Naive B cell (primary cell): ENCODE measurements at regions not wholly inside any gene's neighbourhood (a gene's known extent, or its start where the extent isn't known, plus 50 kb on each side); places are given as distances from the start of the nearest gene placed in this dataset.

Source experiments
- ATAC-seq, 2 donors: fragments of 150-1000 bp; cut with Tn5 transposase; 2 replicates each; pipeline ENCODE4 v1.10.0; 2021; ENCODE audit warnings: low read depth in 2 of 2, mild to moderate bottlenecking in 2 of 2, moderate library complexity in 2 of 2
- DNase-seq: peaks from one replicate; pipeline ENCODE4 v3.0.0; 2022
- H3K27ac Mint-ChIP-seq, 6 donors: one replicate each; pipeline ENCODE4 v1.8.0; 2020 to 2022; ENCODE audit warnings: mild to moderate bottlenecking in 6 of 6, mixed read lengths in 6 of 6, moderate library complexity in 5 of 6, inconsistent platforms in 2 of 6
- H3K27me3 Mint-ChIP-seq, 3 donors: one replicate each; pipeline ENCODE4 v1.8.0; 2021 to 2022; ENCODE audit warnings: mixed read lengths in 3 of 3, mild to moderate bottlenecking in 1 of 3
- H3K36me3 Mint-ChIP-seq, 2 donors: one replicate each; pipeline ENCODE4 v1.8.0; 2020 to 2022; ENCODE audit warnings: mixed read lengths in 2 of 2, inconsistent platforms in 1 of 2, mild to moderate bottlenecking in 1 of 2
- H3K4me1 Mint-ChIP-seq, 3 donors: one replicate each; pipeline ENCODE4 v1.8.0; 2020 to 2022; ENCODE audit warnings: mixed read lengths in 3 of 3, inconsistent platforms in 1 of 3, mild to moderate bottlenecking in 1 of 3, moderate library complexity in 1 of 3
- H3K4me3 Mint-ChIP-seq, 8 donors: one replicate each; pipeline ENCODE4 v1.8.0; 2020 to 2022; ENCODE audit warnings: mild to moderate bottlenecking in 8 of 8, mixed read lengths in 8 of 8, moderate library complexity in 8 of 8, inconsistent platforms in 2 of 8
- H3K9me3 Mint-ChIP-seq, 7 donors: one replicate each; pipeline ENCODE4 v1.8.0; 2020 to 2022; ENCODE audit warnings: mixed read lengths in 7 of 7, mild to moderate bottlenecking in 5 of 7, inconsistent platforms in 2 of 7, moderate library complexity in 1 of 7

GRCh38 chr10:47087667-47088066 is 176.4 kb downstream of the PTPN20 start:
- no peak for DNase-seq
- Mint-ChIP-seq H3K27ac (no peak overlapping the region), H3K4me3 (no peak overlapping the region), H3K36me3 (no peaks in the 10 kb centered on the region), H3K27me3 (peaks cover 12 to 30% (median 21%) of the 10 kb centered on the region in 3 donors), H3K9me3 (peaks cover 0 to 5% (median 0%) of the 10 kb centered on the region in 7 donors), H3K4me1 (no peaks in the 10 kb centered on the region)
- ATAC-seq: no peak

GRCh38 chr10:47088656-47089354 is 177.6 kb downstream of the PTPN20 start:
- no peaks in the 10 kb centered on the region for H3K36me3 Mint-ChIP-seq
- DNase-seq: no peak
- no peak overlapping the region for H3K27ac Mint-ChIP-seq
- peaks cover 18 to 30% (median 21%) of the 10 kb centered on the region in 3 donors for H3K27me3 Mint-ChIP-seq
- H3K4me1 Mint-ChIP-seq: no peaks in the 10 kb centered on the region
- no peak overlapping the region for H3K4me3 Mint-ChIP-seq
- H3K9me3 Mint-ChIP-seq: peaks cover 0 to 5% (median 0%) of the 10 kb centered on the region in 7 donors
- ATAC-seq: no peak

GRCh38 chr10:47090042-47090441 is 178.8 kb downstream of the PTPN20 start:
- no peak overlapping the region for H3K4me3 Mint-ChIP-seq
- peaks cover 15 to 33% (median 27%) of the 10 kb centered on the region in 3 donors for H3K27me3 Mint-ChIP-seq
- DNase-seq (no peak), ATAC-seq (no peak)
- H3K27ac Mint-ChIP-seq: peak overlapping the region in 1 of 6 donors; percentile 45
- no peaks in the 10 kb centered on the region for H3K36me3 Mint-ChIP-seq
- peaks cover 0 to 5% (median 0%) of the 10 kb centered on the region in 7 donors for H3K9me3 Mint-ChIP-seq
- H3K4me1 Mint-ChIP-seq: no peaks in the 10 kb centered on the region

DNA sequence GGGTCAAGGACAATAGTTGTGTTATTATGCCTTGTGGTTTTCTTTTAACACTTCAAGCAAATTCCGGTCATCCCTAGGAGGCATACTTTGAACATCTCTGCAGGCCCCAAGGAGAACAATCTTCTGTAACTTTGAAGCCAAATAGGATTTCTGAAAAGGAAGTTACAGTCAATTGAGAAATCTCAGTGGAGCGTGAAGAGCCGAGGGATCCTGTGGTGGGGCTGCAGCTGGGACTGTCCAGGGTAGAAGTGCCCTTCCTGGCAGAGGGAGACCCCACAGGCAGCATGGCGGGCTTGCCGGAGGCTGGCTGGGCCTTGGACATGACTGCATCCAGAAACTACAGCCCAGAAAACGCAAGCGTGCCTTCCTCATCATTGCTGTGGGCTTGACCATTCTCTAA is 179.7 kb downstream of the PTPN20 start:
- Mint-ChIP-seq H3K4me1 (no peaks in the 10 kb centered on the region), H3K4me3 (no peak overlapping the region)

GRCh38 chr10:47091421-47091820 is 180.2 kb downstream of the PTPN20 start:
- Mint-ChIP-seq H3K9me3 (peaks cover 0 to 5% (median 0%) of the 10 kb centered on the region in 7 donors), H3K4me3 (no peak overlapping the region), H3K27ac (no peak overlapping the region), H3K4me1 (no peaks in the 10 kb centered on the region), H3K36me3 (no peaks in the 10 kb centered on the region), H3K27me3 (peaks cover 15 to 43% (median 35%) of the 10 kb centered on the region in 3 donors)
- DNase-seq (no peak), ATAC-seq (no peak)

More for the DNA sequence above, 179.7 kb downstream of the PTPN20 start:
- Mint-ChIP-seq H3K27ac (no peak overlapping the region), H3K36me3 (no peaks in the 10 kb centered on the region), H3K9me3 (peaks cover 0 to 5% (median 0%) of the 10 kb centered on the region in 7 donors), H3K27me3 (peaks cover 15 to 42% (median 35%) of the 10 kb centered on the region in 3 donors)
- DNase-seq (no peak), ATAC-seq (no peak)

GRCh38 chr10:47092376-47092775 is 181.1 kb downstream of the PTPN20 start:
- Mint-ChIP-seq H3K9me3 (peaks cover 0 to 5% (median 0%) of the 10 kb centered on the region in 7 donors), H3K4me3 (no peak overlapping the region), H3K4me1 (no peaks in the 10 kb centered on the region), H3K27me3 (peaks cover 15 to 43% (median 35%) of the 10 kb centered on the region in 3 donors), H3K27ac (no peak overlapping the region), H3K36me3 (no peaks in the 10 kb centered on the region)
- no peak for ATAC-seq
- no peak for DNase-seq

DNA sequence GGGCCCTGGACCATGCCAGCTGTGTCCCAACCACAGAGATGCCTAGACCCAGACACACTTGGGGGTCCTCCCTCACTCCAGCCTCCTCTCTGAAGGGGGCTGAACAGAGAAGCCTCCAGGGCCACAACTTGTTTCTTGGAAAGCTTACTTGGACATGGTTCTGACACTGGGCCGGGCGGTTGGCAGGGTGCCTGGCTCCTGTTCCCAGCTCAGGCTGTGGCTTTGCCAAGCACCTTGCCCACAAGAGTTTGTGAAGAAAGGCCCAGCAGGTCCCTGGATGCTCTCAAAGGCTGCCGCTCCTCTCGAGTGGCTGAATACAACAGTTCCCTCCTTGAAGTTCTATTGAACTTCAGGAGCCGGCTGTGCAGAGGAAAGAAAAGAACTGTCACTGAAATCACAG is 181.6 kb downstream of the PTPN20 start:
- DNase-seq (no peak), ATAC-seq (no peak)
- H3K4me3 Mint-ChIP-seq: no peak overlapping the region
- peaks cover 18 to 39% (median 38%) of the 10 kb centered on the region in 3 donors for H3K27me3 Mint-ChIP-seq
- no peaks in the 10 kb centered on the region for H3K36me3 Mint-ChIP-seq
- H3K27ac Mint-ChIP-seq: no peak overlapping the region
- no peaks in the 10 kb centered on the region for H3K4me1 Mint-ChIP-seq
- peaks cover 0 to 5% (median 0%) of the 10 kb centered on the region in 7 donors for H3K9me3 Mint-ChIP-seq

DNA sequence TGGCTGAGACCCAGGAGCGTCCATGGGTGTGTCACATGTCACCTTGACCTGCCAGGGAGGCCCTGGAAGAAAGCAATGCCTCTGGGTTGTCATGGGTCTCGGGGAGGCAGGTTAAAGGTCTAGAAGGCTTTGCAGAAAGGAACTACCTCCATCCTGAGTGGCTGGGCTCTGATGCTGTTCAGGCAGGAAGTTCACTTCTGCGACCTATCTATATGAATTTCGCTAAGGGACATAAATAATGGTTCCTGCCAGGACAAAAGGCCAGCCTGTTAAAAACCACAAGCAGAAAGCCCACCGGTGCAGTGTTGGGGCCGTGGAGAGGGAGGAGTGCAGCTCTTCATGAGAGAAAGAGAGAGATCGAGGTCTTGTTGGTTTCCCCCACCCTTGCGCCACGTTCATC is 182.9 kb downstream of the PTPN20 start:
- DNase-seq (no peak), ATAC-seq (no peak)
- peaks cover 0 to 5% (median 0%) of the 10 kb centered on the region in 7 donors for H3K9me3 Mint-ChIP-seq
- no peak overlapping the region for H3K27ac Mint-ChIP-seq
- no peaks in the 10 kb centered on the region for H3K4me1 Mint-ChIP-seq
- H3K27me3 Mint-ChIP-seq: peaks cover 21 to 39% (median 31%) of the 10 kb centered on the region in 3 donors
- H3K4me3 Mint-ChIP-seq: no peak overlapping the region
- H3K36me3 Mint-ChIP-seq: no peaks in the 10 kb centered on the region

- no peaks in the 10 kb centered on the region for H3K4me1 Mint-ChIP-seq
- H3K27me3 Mint-ChIP-seq: peaks cover 21 to 39% (median 31%) of the 10 kb centered on the region in 3 donors
- no peaks in the 10 kb centered on the region for H3K36me3 Mint-ChIP-seq
- ATAC-seq (no peak), DNase-seq (no peak)
- peaks cover 0 to 5% (median 0%) of the 10 kb centered on the region in 7 donors for H3K9me3 Mint-ChIP-seq
- H3K4me3 Mint-ChIP-seq: no peak overlapping the region
- peak overlapping the region in 1 of 6 donors; percentile 10 for H3K27ac Mint-ChIP-seq
These were observed 183.4 kb downstream of the PTPN20 start for GRCh38 chr10:47094636-47095035.

GRCh38 chr10:47095211-47095610 is 184.0 kb downstream of the PTPN20 start:
- no peak overlapping the region for H3K4me3 Mint-ChIP-seq
- DNase-seq: no peak
- peaks cover 15 to 39% (median 27%) of the 10 kb centered on the region in 3 donors for H3K27me3 Mint-ChIP-seq
- no peak overlapping the region for H3K27ac Mint-ChIP-seq
- peaks cover 0 to 3% (median 0%) of the 10 kb centered on the region in 7 donors for H3K9me3 Mint-ChIP-seq
- no peak for ATAC-seq
- H3K36me3 Mint-ChIP-seq: no peaks in the 10 kb centered on the region
- H3K4me1 Mint-ChIP-seq: no peaks in the 10 kb centered on the region

GRCh38 chr10:47095848-47096612 is 184.8 kb downstream of the PTPN20 start:
- peaks cover 12 to 39% (median 21%) of the 10 kb centered on the region in 3 donors for H3K27me3 Mint-ChIP-seq
- no peak overlapping the region for H3K27ac Mint-ChIP-seq
- H3K4me1 Mint-ChIP-seq: no peaks in the 10 kb centered on the region
- H3K4me3 Mint-ChIP-seq: no peak overlapping the region
- H3K36me3 Mint-ChIP-seq: no peaks in the 10 kb centered on the region
- DNase-seq: no peak
- H3K9me3 Mint-ChIP-seq: peaks cover 0 to 3% (median 0%) of the 10 kb centered on the region in 7 donors
- no peak for ATAC-seq

- Mint-ChIP-seq H3K4me1 (no peaks in the 10 kb centered on the region), H3K4me3 (no peak overlapping the region), H3K9me3 (peaks cover 0 to 3% (median 0%) of the 10 kb centered on the region in 7 donors), H3K27ac (no peak overlapping the region), H3K36me3 (no peaks in the 10 kb centered on the region), H3K27me3 (peaks cover 6 to 24% (median 13%) of the 10 kb centered on the region in 3 donors)
- no peak for ATAC-seq
- no peak for DNase-seq
These were observed 187.0 kb downstream of the PTPN20 start for GRCh38 chr10:47098238-47098637.

DNA sequence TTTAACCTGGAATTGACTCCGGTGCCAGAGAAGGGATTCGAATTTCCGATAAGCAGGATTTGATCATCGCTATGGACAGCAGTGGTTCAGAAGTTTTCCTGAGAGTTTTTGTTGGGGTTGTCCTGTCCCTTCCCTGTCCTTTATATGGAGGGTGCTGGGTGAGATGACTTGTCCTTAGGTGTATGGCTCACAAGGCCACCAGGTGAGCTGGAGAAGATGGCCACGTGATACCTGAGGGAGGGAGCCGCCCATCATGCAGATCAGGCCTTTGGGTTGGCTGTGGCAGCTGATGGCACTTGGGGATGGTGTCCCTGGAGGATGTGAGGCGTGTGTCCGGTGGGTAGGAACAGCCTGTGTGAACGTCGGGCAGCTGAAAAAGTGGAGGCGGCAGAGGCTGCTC is 187.7 kb downstream of the PTPN20 start:
- H3K27ac Mint-ChIP-seq: no peak overlapping the region
- no peak for DNase-seq
- H3K27me3 Mint-ChIP-seq: peaks cover 6 to 20% (median 13%) of the 10 kb centered on the region in 3 donors
- ATAC-seq: no peak
- no peaks in the 10 kb centered on the region for H3K4me1 Mint-ChIP-seq
- H3K9me3 Mint-ChIP-seq: peaks cover 0 to 3% (median 0%) of the 10 kb centered on the region in 7 donors
- H3K4me3 Mint-ChIP-seq: no peak overlapping the region
- H3K36me3 Mint-ChIP-seq: no peaks in the 10 kb centered on the region

DNA sequence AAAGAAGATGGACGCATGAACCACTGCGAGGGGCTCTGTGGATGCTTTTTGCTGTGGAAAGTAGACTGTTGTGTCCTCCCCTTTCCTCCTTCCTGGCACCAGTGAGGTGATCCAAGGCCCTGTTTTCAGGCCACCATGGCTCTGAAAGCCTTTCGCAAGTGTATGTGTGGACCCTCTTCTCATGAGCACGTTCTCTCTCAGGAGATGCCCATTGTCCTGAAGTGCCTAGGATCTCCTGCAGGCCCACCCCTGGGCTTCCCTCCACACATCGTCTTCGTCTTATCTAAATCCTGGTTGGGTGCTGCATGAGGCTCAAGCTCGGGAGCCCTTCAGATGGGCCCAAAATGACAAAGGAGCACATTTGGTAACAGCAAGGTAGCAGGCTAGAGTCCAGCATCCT is 188.2 kb downstream of the PTPN20 start:
- peaks cover 6 to 15% (median 13%) of the 10 kb centered on the region in 3 donors for H3K27me3 Mint-ChIP-seq
- peaks cover 0 to 3% (median 0%) of the 10 kb centered on the region in 7 donors for H3K9me3 Mint-ChIP-seq
- DNase-seq (no peak), ATAC-seq (no peak)
- peaks cover 0 to 2% (median 0%) of the 10 kb centered on the region in 3 donors for H3K4me1 Mint-ChIP-seq
- H3K36me3 Mint-ChIP-seq: no peaks in the 10 kb centered on the region
- H3K4me3 Mint-ChIP-seq: no peak overlapping the region
- no peak overlapping the region for H3K27ac Mint-ChIP-seq
